ENCODE measurements at regions not wholly inside any gene's neighbourhood (a gene's known extent, or its start where the extent isn't known, plus 50 kb on each side); places are given as distances from the start of the nearest gene placed in this dataset.
"Not testable (repeated sequence)": the region's sequence is repeated elsewhere in the genome, so short reads cannot be mapped to it uniquely, and the experiment has no call there.

DNA sequence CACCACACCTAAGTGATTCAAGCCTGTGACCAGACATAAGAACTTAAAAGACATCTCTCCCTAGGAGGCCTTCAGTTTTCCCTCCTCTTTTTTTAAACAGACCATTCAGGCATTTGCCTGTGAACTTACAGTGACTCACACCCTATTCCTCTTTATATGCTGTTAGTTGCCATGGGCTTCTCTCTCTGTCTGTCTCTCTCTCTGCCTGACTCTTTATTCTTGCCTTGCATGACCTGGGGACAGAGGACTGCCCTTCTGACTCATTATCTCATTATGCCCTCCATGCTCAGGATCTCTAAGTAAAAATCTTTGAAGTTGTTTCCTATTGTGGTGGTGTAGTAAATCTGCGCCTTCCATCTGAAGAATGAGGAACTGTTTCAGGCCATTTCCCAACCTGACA, 442.2 kb upstream of the MAN1A1 start:
- no peak for DNase-seq

GRCh38 chr6:119781365-119781764, 431.8 kb upstream of the MAN1A1 start:
- no peak for DNase-seq

DNA sequence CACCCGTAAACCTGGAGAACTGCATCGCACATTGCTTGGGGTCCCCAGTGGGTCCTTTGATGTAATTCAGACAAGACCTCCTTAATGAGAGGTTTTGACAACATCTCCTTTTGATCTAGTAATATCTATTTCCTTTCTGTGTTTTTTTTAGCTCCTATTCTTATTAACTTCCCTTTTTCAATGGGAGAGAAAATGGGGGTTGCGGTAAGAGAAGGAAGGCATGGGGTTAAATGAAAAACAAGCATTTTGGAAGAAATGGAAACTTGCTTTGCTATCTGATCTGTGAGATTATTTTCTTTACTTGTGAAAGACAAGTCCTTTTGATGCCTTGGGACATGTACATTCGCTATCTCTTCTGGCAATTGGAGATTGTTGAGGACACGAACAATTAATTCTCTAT, 418.6 kb upstream of the MAN1A1 start:
- no peak for DNase-seq

DNA sequence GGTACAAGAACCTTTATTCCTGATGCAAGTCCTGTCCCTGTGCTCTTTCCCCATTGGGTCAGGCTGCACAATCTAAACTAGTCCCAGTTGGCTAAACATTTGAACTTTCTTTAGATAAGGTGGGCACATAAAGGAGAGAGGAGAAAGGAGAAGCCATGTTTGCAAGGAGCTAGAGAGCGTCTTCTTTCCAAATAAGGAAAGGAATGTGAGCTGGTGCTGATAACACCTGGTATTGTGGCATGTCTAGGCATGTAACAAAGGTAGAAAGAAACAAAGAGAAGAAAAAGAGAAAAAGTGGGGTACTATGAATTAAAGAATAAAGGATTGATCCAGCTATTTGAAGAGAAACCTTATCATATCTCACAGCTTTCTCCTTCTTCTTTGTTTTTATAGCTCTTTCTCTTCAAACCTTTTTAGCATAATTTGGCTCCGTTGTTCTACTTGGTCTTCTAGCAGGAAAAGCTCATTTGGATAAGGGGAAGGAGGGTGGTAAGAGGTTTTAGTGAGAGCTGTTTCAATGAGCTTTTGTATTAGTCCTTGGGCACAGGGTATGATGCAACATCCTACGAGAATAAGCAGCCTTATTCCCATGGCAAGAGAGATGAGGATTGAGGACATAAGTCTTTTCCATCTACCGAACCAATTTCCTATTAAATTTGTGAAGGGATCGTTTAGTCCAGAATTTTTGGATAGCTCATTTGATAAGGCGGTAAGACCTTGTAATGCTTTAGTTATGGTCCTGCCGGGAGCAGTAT, 415.5 kb upstream of the MAN1A1 start:
- DNase-seq, result no peak

GRCh38 chr6:119760046-119760445, 410.5 kb upstream of the MAN1A1 start:
- no peak for DNase-seq

DNA sequence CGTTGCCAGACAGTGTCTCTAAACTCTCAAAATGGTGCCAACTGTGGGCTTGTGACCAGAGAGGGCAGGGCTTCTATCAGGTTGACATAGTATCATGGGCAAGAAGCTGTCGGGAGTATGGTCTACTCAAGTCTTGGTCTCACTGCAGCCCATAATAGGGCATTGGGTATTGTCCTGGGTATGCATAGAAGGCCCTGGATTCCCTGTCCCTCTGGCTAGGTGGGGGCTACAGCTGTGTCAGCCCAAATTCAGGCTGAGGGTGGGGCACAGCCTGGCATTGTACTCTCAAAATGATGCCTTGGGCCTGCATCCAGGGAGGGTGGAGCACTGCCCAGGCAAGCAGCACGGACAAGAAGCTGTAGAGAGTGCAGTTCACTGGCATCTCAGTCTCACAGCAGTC, 408.8 kb upstream of the MAN1A1 start:
- no peak for DNase-seq

DNA sequence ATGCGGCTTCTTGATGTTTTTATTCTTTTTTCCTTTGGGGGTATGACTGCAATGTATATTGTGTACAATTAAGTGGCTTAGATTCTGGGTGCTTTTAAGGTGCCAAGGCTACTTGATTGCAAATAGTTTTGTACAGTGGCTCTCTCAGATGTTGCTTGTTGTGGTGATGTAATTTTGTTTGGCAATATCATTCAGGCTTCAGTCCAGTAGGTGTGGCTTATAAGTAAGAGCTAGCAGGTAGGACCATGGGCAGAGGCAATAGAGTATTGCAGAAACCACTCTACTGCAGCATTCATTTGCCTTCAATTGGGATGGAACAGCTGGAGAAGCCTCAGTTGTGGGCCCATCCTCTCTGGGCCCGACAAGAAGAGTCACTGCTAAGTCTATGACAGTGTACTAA, 407.9 kb upstream of the MAN1A1 start:
- DNase-seq, result no peak

- DNase-seq, result no peak
Observed at GRCh38 chr6:119749335-119749734, 399.8 kb upstream of the MAN1A1 start.

GRCh38 chr6:119748535-119748934, 399.0 kb upstream of the MAN1A1 start:
- DNase-seq, result not testable (repeated sequence)

DNA sequence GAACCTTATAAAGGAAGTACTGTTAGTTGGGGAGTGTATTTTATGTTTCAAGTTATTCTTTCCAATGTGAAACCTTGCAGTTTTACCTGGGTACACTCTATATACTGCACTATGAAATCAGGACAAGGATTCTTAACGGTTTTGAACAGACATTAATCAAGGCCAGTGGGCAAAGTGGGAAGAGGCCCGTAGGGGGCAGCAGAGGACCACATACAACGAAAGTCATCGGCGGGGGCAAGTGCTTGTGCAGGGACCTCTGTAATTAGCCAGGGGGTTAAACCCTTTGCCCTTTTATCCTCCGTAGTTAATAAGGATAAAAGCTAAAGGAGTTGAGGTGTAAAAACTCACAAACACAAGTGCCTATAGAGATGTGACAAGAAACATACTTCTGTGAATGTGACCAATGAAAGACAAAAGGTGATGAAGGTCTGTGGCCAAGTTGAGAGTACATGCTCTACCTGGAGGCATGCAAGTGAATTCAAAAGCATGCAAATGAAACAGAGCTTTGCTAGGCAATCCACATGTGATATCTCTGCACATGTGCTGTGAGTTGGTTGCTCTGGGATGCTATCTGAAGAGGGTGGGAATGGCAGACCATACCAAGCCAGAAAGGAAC, 392.7 kb upstream of the MAN1A1 start:
- DNase-seq, result peak; percentile 10

GRCh38 chr6:119739769-119740168, 390.2 kb upstream of the MAN1A1 start:
- peak; percentile 11 for DNase-seq

GRCh38 chr6:119738425-119738824, 388.9 kb upstream of the MAN1A1 start:
- DNase-seq, result no peak

DNA sequence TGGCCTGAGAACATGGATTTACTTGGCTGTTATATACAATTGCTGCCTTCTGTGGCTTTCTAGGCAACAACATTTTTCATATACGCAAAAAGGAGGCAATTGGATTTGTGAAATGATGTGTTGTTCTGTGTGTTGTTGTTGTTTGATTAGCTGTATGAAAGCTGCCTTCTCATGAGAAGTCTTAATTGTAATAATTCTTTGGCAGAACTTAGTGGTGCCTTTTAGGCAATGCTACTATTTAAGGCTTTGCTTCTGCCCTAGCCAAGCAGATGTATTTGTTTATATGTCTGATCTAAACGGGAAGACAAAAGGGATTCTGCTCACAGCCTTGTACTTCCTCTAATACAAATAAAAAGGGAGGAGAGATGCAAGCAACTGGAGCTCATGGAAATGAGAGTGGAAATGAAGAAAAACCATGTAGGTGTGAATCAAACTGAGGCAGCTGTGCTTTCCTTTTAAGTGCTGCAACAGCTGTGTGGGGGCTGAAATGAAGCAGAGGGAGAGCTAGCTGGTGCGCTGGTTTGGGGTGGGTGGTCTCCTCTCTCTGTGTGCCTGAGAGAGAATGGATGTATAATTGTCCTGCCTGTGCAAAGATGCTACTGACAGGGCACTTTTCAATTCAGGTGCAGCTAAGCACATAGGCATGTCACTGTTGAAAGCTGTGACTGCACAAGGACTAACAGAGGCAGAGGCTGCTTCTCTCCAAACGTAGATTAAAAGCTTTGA, 386.9 kb upstream of the MAN1A1 start:
- no peak for DNase-seq

DNA sequence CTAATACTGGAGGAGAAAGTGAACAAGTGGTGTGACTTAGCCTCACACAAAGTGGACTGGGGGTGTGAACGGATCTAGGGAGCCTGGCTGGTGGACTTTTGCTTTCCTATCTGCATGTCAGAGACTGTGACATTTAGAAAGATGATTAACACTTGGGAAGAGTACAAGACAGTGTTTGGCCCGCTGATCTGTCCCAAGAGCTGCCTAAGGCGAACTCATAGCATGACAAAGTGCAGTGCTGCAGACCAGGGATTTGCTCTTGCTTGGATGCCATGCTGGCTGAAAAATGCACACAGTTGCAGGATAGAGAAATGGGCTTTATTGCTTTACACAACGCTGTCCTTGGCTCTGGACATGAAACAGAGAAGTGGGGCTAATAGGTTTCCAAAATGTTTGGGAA, 386.0 kb upstream of the MAN1A1 start:
- DNase-seq, result no peak

DNA sequence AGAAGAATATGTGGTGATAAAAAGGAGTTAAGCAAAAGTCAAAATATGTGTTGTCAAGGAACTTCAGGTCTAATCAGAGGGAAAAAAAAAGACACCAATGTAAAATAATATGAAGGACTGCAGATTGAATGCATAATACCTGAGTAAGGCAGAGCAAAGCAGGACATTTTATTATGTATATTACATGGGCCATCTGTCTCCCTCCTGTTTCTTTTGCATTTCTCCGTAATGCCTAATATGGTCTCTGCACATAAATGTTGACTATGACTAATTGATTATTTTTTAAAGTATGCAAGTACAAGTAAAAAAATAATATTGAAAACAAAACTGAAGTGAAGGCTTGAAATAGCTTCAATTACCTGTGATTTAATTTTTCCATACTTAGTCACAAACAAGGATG, 384.7 kb upstream of the MAN1A1 start:
- no peak for DNase-seq

DNA sequence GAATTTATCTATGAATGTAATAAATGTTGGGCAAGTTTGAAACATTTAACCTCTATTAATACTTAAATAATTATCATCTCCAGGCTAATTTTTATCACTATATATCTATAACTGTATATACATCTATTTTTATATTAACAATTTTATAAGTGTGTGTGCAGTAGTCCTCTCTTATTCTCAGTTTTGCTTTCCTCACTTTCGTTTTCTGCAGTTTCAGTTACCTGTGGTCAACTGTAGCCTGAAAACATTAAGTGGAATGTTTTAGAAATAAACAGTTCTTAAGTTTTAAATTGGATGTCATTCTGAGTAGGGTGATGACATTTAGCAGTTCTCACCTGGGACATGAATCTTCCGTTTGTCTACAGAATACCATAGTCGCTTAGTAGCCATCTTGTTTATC, 379.4 kb upstream of the MAN1A1 start:
- no peak for DNase-seq

GRCh38 chr6:119728220-119728750, 378.7 kb upstream of the MAN1A1 start:
- DNase-seq, result no peak

DNA sequence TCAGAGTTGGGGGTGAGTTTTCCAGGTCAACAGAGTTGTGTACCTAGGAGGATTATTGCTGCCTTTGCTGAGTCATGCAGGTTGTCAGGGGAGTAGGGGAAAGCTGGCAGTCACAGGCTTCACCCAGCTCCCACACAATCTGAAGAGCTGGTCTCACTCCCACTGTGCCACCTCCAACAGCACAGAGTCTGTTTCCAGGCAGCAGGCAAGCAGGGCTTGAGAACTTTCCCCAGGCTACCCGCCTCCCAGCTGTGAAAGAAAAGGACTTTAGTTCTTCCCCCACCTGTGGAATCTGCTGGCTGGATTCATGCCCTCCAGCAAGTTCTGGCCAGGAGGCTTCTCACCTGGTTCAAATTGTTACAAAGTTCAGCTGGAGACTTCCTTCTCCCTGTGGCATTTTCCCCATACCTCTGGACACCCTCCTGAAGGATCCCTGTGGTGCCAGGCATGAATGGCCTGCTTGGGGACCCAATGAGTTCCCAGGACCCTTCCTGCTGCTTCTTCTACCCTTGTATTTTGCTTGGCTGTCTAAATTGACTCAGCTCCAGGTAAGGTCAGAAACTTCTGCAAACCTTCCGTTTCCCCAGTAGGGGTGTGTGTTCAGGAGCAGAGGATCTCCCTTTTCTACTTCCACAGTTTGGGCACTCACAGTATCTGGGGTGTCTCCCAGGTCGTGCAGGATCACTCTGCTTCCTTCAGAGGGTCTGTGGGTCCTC, 378.1 kb upstream of the MAN1A1 start:
- no peak for DNase-seq

DNA sequence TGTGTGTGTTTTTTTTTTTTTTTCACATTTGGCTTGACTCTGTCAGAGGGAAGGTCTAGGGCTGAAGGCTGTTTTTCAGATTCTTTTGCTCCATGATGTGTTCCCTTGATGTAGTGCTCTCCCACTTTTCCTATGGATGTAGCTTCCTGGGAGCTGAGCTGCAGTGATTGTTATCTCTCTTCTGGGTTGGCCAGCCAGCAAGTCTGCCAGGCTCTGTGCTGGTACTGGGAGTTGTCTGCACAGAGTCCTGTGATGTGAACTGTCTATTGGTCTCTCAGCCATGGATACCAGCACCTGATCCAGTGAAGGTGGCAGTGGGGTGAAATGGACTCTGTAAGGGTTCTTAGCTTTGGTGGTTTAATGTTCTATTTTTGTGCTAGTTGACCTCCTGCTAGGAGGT, 377.4 kb upstream of the MAN1A1 start:
- not testable (repeated sequence) for DNase-seq

- DNase-seq, result no peak
Observed at GRCh38 chr6:119726086-119726485, 376.5 kb upstream of the MAN1A1 start.

DNA sequence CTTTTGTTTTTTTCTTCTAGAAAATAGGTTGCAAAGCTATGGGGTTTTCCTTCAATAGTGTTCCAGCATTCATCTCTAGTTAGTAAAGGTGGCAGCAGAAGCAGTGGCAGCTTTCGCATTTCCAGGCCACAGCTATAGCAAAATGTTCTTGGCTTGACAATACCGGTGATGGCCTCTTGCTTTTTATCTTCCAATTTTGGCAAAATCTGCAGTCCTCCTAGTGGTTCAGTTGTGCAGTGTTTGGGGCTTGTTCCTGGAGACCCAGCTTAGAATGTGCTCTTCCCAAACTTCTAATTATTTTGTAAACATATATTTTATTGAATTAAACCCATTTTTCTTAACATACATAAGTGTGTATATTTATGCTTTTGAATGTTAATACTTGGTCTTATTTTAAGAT, 370.6 kb upstream of the MAN1A1 start:
- DNase-seq, result peak; percentile 1

GRCh38 chr6:119717942-119718341, 368.4 kb upstream of the MAN1A1 start:
- DNase-seq, result no peak

- DNase-seq, result no peak
Observed at GRCh38 chr6:119716668-119717270, 367.2 kb upstream of the MAN1A1 start.
